Activated T-helper 17 cell treated with anti-CD3 and anti-CD28 coated beads, Interleukin-2, amount 50 U/mL, for 72 hours (primary cell): ENCODE measurements at regions not wholly inside any gene's neighbourhood (a gene's known extent, or its start where the extent isn't known, plus 50 kb on each side); places are given as distances from the start of the nearest gene placed in this dataset.

Experiments used
- ATAC-seq: fragments of 150-1000 bp; cut with Tn5 transposase; replicated peaks from 2 replicates; pipeline ENCODE4 v1.10.0; 2021; ENCODE audit warnings: mild to moderate bottlenecking, moderate library complexity
- H3K27ac Mint-ChIP-seq: one replicate; pipeline ENCODE4 v1.8.0; 2022; ENCODE audit warnings: mixed read lengths
- H3K27me3 Mint-ChIP-seq: one replicate; pipeline ENCODE4 v1.8.0; 2022; ENCODE audit warnings: mixed read lengths
- H3K36me3 Mint-ChIP-seq: one replicate; pipeline ENCODE4 v1.8.0; 2022; ENCODE audit warnings: low read depth, mild to moderate bottlenecking, mixed read lengths
- H3K4me1 Mint-ChIP-seq: one replicate; pipeline ENCODE4 v1.8.0; 2022; ENCODE audit warnings: mixed read lengths
- H3K4me3 Mint-ChIP-seq: one replicate; pipeline ENCODE4 v1.8.0; 2022; ENCODE audit warnings: mild to moderate bottlenecking, mixed read lengths
- H3K9me3 Mint-ChIP-seq: one replicate; pipeline ENCODE4 v1.8.0; 2022; ENCODE audit warnings: mixed read lengths

DNA sequence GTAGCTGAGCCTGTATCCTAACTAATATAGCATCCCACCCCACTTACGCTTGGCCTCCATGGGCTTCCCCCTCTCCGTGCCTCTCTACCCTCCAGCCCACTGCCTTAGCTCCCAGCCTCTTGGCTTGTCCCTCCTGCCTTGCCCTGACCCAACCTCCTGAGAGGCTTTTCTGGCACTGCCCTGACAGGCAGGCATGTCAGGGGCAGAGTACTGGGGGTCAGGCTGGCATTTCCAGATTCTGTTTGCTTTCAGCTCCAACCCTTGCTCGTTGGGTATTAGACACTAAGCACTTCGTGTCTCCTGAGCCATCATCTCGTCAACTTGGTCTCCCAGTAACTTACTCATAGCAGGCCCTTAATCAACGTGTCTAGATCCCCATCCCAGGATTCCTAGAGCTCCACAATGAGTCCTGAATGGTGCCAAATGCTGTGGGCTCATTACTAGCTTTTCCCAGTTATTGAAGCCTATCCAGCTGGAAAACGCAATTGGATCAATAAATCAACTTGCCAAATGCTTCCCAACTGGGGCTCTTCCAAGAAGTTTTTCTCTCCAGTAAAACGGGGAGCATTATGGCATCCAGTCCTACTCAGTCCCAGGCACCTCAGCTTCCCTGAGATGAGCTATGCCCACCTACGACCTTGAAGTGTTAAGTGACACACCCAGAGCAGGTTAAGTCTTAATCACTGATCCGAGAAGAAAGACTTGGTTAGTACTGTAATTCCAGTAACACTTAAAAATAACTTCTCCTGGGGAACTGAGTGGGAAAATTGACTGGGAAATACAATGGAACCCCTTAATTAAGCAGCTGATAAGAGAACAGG, 78.5 kb upstream of the DLG1 start:
- Mint-ChIP-seq H3K4me3 (no peak overlapping the region), H3K9me3 (no peaks in the 10 kb centered on the region), H3K27ac (no peak overlapping the region), H3K4me1 (peaks cover 4% of the 10 kb centered on the region), H3K27me3 (peaks cover 9% of the 10 kb centered on the region), H3K36me3 (no peaks in the 10 kb centered on the region)
- no peak for ATAC-seq

DNA sequence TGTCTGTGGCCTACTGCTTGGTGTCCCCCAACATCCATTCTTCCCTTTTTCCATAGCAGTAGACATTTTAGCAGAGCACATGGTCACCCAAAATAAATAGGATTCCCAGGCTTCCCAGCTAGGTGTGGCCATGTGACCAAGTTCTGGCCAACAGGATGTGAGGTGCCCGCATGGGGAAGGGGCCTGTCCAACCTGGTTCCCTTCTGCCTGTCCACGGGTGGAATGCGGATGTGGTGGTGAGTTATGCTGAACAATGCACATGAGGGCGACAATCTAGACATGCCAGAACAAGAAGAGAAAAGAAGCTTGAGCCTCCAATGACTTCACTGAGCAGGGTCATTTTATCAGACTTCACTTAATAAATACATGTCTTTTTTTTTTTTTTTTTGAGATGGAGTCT, 77.6 kb upstream of the DLG1 start:
- no peaks in the 10 kb centered on the region for H3K36me3 Mint-ChIP-seq
- H3K4me1 Mint-ChIP-seq = peaks cover 4% of the 10 kb centered on the region
- H3K27me3 Mint-ChIP-seq = peaks cover 9% of the 10 kb centered on the region

DNA sequence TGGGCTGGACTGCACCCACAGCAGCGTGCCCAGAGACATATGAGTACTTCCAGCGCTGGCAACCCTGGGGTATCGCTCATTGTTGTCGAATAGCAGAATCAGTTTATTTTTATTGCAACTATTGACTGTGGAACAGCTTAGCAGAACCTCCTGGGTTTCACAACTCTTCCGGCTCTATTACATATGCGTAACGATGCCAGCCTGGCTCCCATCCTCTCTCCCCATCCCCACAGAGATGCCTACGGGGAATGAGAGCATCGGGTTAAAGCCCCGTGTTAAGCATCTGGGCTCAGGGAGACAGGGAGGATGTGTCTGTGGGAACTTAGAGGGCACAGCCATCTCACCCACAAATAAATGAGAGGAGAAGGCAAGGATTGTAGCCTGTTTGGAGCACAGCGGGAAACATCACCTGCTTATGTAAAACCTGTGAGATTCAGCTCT, 76.6 kb upstream of the DLG1 start:
- Mint-ChIP-seq H3K27me3 (peaks cover 9% of the 10 kb centered on the region), H3K36me3 (no peaks in the 10 kb centered on the region), H3K4me1 (peaks cover 4% of the 10 kb centered on the region), H3K9me3 (no peaks in the 10 kb centered on the region), H3K4me3 (no peak overlapping the region), H3K27ac (no peak overlapping the region)
- no peak for ATAC-seq

More for the DNA sequence above, 77.6 kb upstream of the DLG1 start:
- Mint-ChIP-seq H3K9me3 (no peaks in the 10 kb centered on the region), H3K27ac (no peak overlapping the region), H3K4me3 (no peak overlapping the region)
- ATAC-seq = no peak

DNA sequence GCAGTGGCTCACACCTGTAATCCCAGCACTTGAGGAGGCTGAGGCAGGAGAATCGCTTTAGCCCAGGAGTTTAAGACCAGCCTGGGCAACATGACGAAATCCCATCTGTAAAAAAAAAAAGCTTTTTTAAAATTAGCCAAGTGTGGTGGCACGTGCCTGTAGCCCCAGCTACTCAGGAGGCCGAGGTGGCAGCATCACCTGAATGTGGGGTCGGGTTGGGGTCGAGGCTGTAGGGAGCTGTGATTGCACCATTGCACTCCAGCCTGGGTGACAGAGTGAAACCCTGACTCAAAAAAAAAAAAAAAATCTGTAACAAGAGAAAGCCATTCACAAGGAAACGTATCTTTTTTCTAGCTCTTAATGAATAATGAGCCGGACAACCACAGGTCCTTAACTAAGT, 74.7 kb upstream of the DLG1 start:
- Mint-ChIP-seq H3K4me3 (no peak overlapping the region), H3K36me3 (no peaks in the 10 kb centered on the region), H3K4me1 (no peaks in the 10 kb centered on the region), H3K27ac (no peak overlapping the region), H3K27me3 (peaks cover 12% of the 10 kb centered on the region), H3K9me3 (no peaks in the 10 kb centered on the region)
- no peak for ATAC-seq

DNA sequence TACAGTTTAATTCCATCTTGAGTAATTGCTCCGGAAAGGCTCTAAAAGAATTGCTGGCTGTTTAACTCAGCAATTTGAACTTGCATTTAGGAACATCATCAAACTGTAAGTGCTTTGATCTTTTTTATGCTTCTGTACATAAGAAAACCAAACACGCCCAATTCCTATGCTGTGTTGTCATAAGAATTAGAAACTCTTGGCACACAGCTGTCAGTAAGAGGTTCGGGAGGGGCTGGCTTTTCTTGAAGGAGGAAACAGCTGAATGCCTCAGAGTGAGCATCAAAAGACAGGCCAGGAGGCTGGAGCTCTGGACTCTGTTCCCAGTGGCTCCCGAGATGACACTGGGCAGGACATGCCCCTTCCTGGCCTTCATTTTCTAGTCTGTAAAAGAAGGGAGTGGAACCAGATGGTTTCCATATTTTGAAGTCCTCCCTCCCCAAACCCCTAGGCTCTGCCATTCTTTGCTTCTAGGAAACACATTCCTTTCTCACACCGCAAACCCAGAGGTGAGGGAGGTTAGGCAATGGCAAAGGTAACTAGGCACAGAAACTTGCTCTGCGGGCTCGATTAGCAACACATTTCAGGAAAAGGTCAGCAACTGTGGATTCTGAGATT, 73.7 kb upstream of the DLG1 start:
- Mint-ChIP-seq H3K27ac (no peak overlapping the region), H3K27me3 (peaks cover 11% of the 10 kb centered on the region), H3K9me3 (no peaks in the 10 kb centered on the region), H3K4me1 (no peaks in the 10 kb centered on the region), H3K4me3 (no peak overlapping the region), H3K36me3 (no peaks in the 10 kb centered on the region)
- ATAC-seq = no peak

DNA sequence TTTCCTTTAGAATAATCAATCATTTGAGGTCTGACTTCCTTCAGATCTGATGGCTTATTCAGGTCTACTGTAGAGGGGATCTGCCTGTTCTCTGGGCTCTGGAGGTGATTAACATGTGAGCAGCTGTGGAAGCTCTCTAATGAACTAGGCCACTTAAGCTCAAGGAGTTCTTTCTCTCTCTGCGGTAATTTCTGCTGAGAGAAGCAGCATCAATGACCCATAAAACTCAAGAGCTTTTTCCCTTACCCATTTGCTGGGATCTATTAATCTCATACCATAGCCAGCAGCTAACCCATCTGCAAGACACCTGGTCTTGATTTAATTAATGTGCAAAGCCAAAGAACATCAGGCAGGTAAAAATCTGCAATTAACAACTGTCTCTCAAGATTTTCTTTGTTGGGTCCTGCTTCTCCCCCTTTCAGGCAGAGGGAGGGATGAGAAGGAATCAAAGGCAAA, 73.2 kb upstream of the DLG1 start:
- no peaks in the 10 kb centered on the region for H3K9me3 Mint-ChIP-seq
- H3K27ac Mint-ChIP-seq = no peak overlapping the region
- H3K27me3 Mint-ChIP-seq = peaks cover 9% of the 10 kb centered on the region
- no peaks in the 10 kb centered on the region for H3K36me3 Mint-ChIP-seq
- H3K4me1 Mint-ChIP-seq = no peaks in the 10 kb centered on the region
- no peak for ATAC-seq
- H3K4me3 Mint-ChIP-seq = no peak overlapping the region

DNA sequence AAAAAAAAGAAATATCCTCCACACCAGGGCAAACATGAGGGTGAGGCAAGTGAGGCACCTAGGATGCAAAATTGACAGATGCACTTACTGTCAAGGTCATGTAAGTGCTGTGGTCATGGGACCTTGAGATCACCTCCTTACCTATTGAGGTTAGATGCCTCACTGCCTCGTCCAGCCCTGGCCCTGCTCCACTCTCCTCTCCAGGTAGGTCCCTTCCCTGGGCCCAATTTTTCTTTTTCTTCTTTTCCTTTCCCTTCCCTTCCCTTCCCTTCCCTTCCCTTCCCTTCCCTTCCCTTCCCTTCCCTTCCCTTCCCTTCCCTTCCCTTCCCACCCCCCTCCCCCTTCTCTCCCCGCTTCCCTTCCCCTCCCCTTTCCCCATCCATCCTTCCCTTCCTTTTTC, 71.1 kb upstream of the DLG1 start:
- Mint-ChIP-seq H3K36me3 (no peaks in the 10 kb centered on the region), H3K27me3 (peaks cover 12% of the 10 kb centered on the region), H3K4me1 (no peaks in the 10 kb centered on the region), H3K9me3 (no peaks in the 10 kb centered on the region), H3K27ac (no peak overlapping the region), H3K4me3 (no peak overlapping the region)
- ATAC-seq = no peak

DNA sequence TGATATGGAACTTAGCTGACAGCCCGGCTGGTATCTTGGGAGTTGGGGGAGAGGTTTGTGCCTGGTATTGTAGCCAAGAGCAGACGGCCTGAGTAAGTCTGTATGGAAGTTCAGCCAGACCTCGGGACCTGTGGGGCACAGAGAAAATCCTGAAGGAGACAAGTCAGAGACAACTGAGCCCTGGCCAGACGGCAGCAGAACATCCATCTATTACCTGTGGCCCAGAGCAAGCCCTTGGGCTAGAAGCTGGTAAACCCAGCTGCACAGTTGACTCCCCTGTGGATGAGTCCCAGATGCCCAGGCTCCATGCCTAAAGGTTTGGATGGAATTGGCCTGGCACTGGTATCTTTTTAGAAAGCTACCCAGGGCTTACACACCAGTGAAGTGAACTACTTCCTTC, 70.4 kb upstream of the DLG1 start:
- Mint-ChIP-seq H3K9me3 (no peaks in the 10 kb centered on the region), H3K36me3 (no peaks in the 10 kb centered on the region), H3K4me1 (no peaks in the 10 kb centered on the region), H3K27me3 (peaks cover 12% of the 10 kb centered on the region), H3K4me3 (no peak overlapping the region), H3K27ac (no peak overlapping the region)
- no peak for ATAC-seq

DNA sequence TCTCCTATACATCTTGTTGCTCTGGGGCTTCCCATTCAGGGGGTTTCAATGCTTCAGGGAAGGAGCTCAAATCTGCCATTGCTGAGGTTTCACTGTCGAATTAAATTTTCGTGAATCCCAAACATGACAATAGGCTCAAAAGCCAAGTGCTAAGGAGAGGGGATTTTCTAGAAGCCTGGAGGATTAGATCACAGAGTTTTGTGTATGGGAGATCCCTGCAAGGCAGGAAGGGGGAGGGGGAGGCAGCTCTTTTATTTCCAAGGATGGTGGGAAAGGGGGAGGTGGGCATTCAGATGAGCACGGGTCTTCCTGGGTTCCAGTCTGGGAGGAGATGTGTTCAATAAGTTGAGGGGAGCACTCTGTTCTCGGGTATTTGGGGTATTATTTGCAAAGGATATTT, 69.9 kb upstream of the DLG1 start:
- no peak overlapping the region for H3K4me3 Mint-ChIP-seq
- H3K27me3 Mint-ChIP-seq = peaks cover 12% of the 10 kb centered on the region
- no peaks in the 10 kb centered on the region for H3K36me3 Mint-ChIP-seq
- no peaks in the 10 kb centered on the region for H3K9me3 Mint-ChIP-seq
- no peaks in the 10 kb centered on the region for H3K4me1 Mint-ChIP-seq
- no peak overlapping the region for H3K27ac Mint-ChIP-seq
- ATAC-seq = no peak

DNA sequence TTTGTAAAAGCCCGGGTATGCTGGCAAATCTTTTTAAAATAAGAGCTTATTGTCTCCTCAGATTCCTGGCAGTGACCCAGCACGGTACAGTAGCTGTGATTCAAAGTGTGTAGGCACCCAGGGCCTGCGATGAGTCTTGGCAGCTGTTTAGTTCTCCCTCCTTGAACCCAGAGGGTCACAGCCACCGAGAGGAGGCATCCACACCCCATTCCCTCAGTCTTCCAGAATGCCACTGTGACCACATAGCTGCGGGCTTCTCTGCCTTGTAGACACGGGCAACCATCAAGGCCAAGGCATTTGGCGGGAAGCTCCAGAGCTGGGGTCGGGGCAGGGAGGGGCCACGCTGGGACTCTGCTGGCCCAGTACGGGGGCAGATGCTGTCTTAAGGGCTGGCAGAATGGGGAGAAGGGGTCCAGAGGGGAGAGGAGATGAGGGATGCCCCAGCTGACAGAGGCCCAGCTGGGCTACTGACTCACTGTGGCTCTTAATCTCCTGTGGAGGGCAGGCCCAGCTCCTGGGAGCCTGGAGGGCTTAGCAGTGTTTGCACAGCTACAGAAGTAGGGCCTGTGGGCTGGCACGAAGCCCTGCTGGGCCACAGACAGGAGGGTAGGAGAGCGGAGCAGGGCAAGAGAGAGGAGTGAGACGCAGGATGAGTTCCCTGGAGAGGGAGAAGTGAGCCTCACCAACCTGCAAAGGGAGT, 68.8 kb upstream of the DLG1 start:
- no peaks in the 10 kb centered on the region for H3K36me3 Mint-ChIP-seq
- peaks cover 16% of the 10 kb centered on the region for H3K27me3 Mint-ChIP-seq
- no peaks in the 10 kb centered on the region for H3K4me1 Mint-ChIP-seq
- H3K9me3 Mint-ChIP-seq = no peaks in the 10 kb centered on the region
- no peak overlapping the region for H3K27ac Mint-ChIP-seq
- no peak for ATAC-seq
- H3K4me3 Mint-ChIP-seq = no peak overlapping the region

DNA sequence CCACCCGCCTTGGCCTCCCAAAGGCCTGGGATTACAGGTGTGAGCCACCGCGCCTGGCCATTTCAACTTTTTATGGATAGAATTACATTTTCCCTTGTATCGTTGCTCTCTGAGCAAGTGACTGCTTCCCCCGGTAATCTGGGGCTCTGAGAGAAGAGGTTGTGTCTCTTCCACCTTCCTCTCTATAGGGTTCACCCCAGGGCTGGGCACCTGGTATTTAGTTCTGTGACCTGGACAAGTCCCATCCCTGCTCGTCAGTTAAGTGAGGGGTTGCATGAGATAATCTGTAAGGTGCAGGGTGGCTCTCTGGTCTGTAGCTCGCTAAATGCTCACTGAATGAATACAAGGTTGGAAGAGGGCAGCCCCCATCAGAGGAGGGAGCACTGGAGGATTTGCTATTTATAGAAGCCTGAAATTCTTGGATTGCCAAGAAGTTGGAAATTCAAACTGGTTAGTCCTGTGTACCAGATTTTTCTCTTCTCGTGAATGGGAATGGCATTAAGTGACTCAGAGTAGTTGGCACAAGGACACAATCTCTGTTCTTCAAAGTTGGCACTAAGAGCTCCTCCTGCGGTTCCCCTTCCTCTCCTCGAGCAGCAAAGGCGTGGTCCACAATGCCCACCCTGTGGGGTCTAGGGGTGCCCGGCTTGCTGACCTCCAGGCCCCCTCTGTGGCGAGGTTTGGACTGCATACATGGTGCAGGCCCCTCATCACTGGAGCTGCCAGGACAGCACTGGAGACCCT, 68.1 kb upstream of the DLG1 start:
- no peak overlapping the region for H3K4me3 Mint-ChIP-seq
- peaks cover 16% of the 10 kb centered on the region for H3K27me3 Mint-ChIP-seq
- no peaks in the 10 kb centered on the region for H3K4me1 Mint-ChIP-seq
- no peak for ATAC-seq
- no peak overlapping the region for H3K27ac Mint-ChIP-seq
- H3K9me3 Mint-ChIP-seq = no peaks in the 10 kb centered on the region
- H3K36me3 Mint-ChIP-seq = no peaks in the 10 kb centered on the region

DNA sequence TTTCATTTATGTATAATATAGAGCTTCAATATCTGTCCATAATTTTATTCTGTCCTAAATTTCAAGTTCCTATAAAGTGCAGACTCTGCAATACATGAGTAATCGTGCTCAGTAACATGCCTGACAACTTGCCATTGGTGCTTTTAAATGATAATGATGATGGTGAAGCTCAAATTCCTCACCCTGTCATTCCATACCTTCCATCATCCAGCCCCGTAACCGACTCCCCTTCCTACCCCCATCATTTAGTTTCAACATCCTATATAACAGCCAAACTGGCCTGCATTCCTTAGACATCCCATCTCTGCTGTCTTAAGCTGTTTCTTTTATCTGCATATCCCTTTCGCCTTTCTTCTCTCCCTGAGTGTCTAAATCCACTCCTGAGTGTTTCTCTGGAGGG, 67.2 kb upstream of the DLG1 start:
- Mint-ChIP-seq H3K36me3 (no peaks in the 10 kb centered on the region), H3K27ac (no peak overlapping the region), H3K9me3 (peaks cover 3% of the 10 kb centered on the region), H3K27me3 (peaks cover 16% of the 10 kb centered on the region), H3K4me3 (no peak overlapping the region), H3K4me1 (no peaks in the 10 kb centered on the region)
- ATAC-seq = no peak

DNA sequence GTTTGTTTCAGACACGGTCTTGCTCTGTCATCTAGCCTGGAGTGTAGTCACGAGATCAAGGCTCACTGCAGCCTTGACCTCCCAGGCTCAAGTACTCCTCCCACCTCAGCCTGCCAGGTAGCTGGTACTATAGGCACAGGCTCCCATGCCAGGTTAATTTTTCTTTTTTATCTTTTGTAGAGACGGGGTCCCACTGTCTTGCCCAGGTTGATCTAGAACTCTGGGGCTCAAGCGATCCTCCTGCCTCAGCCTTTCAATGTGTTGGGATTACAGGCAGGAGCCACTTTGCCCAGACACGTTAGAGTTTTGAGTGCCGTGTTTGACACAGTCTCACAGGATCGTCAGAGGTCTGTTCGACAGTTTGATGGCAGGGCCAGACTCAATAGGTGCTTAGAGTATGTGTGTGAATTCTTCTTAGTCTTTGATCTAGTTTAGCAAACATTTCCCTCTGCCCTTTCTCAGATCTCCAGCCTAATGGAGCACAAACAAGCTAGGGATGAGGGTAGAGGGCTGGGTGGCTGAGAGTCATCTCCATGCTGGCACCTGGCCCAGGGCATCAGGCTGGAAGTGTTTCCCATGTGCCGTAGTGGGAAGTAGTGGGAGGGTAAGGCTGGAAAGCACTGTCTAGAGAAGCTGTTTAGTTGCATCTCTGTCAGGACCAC, 66.1 kb upstream of the DLG1 start:
- no peak overlapping the region for H3K4me3 Mint-ChIP-seq
- no peak for ATAC-seq
- H3K4me1 Mint-ChIP-seq = no peaks in the 10 kb centered on the region
- peaks cover 19% of the 10 kb centered on the region for H3K27me3 Mint-ChIP-seq
- no peaks in the 10 kb centered on the region for H3K36me3 Mint-ChIP-seq
- H3K27ac Mint-ChIP-seq = no peak overlapping the region
- H3K9me3 Mint-ChIP-seq = peaks cover 10% of the 10 kb centered on the region
